ENCODE measurements at regions not wholly inside any gene's neighbourhood (a gene's known extent, or its start where the extent isn't known, plus 50 kb on each side); places are given as distances from the start of the nearest gene placed in this dataset.
"Not testable (repeated sequence)": the region's sequence is repeated elsewhere in the genome, so short reads cannot be mapped to it uniquely, and the experiment has no call there.

DNA sequence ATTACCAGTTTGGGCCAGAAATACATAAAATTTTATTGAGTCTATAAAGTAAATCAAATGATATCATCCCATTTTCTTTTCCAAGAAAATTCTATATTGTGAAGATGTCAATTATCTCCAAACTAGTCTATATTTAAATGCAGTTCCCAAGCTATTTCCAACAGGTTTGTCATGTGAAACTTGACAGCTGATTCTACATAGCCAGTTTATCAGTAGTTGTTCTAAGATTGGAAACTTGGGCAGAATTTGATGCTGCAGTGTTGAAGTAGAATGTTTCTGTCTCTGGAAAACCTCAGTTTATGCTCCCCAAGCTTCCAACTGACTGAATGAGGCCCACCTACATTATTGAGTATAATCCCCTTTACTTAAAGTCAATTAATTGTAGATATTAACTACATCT, 994.1 kb downstream of the PCDH7 start:
- no peak for DNase-seq
- no peak for TF ChIP-seq POLR2A (IDR thresholded peaks at IDR 0.05; ENCODE audit: low read length)
- no peak for TF ChIP-seq GATA1 (IDR thresholded peaks at IDR 0.05; ENCODE audit: low read depth, low read length)

DNA sequence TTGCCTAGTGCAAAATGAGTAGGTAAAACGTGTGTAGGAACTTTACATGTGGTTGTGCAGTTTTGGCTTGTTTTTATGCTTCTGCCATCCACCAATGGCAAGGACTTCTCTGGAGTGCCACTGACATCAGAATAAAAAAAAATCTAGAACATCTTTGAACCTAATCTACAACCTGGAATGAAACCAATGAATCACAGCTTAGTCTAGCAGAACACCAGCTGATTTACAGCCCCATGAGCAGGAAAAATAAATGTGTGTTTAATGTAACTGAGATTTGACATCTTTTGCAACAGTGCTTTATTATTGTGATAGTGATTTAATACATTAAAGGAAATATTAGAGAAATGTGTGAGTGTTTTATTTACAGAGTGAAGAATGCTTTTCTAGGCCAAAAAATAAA, 995.1 kb downstream of the PCDH7 start:
- TF ChIP-seq POLR2A (IDR thresholded peaks at IDR 0.05; ENCODE audit: low read length) (no peak), GATA1 (IDR thresholded peaks at IDR 0.05; ENCODE audit: low read depth, low read length) (no peak)
- DNase-seq = no peak

DNA sequence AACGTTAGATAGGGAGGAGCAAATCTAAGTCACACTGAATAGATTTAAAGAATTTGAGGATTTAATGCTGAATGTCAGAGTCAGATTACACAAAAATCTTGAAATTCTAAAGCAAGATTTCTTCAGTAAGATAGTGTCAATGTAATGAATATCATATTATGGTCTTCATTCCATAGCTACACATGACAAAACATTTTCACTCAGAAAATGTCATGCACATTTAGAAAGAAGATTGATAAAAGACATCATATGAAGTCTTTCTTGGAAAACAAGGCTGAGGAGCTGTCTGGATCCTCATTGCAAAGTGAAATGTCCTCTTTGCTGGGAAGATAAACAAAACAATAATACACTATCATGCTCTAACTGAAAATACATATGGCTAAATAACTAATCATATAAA, 1006.9 kb downstream of the PCDH7 start:
- TF ChIP-seq POLR2A (IDR thresholded peaks at IDR 0.05; ENCODE audit: low read length) = no peak
- TF ChIP-seq GATA1 (IDR thresholded peaks at IDR 0.05; ENCODE audit: low read depth, low read length) = no peak

DNA sequence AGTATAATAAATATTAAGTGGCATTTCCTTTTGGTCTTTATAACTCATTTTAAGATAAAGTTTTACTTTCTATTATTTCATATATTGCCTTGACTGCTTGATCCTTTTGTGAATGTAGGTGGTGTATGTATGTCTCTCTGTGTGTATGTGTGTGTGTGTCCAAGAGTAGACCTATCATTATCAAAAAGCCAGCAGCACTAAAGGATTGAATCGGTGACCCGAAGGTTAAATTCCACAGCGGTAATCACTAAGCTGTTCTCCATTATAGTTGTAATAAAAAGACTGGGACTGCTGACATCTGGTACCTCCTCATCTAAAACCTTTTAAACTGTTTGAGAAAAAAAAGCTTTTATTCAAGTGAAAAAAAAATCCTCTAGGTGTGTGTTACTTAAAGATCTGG, 1014.8 kb downstream of the PCDH7 start:
- no peak for DNase-seq
- no peak for TF ChIP-seq POLR2A (IDR thresholded peaks at IDR 0.05; ENCODE audit: low read length)

More for the DNA sequence above, 1006.9 kb downstream of the PCDH7 start:
- no peak for DNase-seq

DNA sequence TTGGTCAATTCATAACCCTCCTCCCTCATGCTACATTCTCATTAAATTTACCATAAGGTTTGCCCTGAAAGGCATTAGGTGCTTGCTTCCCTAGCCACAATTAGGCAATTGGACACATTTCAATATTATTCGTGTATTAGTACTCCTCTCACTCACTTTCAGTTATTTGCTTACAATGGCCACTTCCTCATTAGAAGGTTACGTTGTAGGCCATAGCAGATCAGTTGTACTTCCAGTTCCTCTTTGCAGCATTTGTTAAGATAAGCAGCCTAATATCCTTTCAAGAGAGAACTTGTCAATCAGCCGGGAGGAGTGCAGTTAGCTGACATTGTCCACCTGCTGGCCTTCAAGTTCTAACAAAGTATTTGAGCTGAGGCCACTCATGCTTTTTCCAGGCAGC, 1017.2 kb downstream of the PCDH7 start:
- DNase-seq = no peak
- TF ChIP-seq POLR2A (IDR thresholded peaks at IDR 0.05; ENCODE audit: low read length) = no peak
- no peak for TF ChIP-seq GATA1 (IDR thresholded peaks at IDR 0.05; ENCODE audit: low read depth, low read length)

DNA sequence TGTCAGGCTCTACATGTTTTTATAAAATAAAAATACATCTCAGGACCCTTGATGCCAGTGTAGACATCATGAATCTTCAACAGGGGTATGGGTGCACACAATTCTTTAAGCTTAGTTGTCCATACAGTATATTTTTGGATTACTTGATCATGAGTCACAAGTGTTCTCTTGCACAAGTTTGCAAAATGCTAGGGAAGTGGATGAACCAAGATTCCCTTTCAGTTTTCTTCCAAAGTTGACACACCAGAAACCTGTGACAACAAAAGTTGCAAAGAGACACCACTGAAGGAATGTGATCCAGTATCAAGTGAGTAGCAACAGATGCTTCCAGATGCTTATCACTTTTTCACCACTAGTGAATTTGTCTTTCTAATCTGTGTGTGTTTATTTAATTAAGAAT, 1021.2 kb downstream of the PCDH7 start:
- TF ChIP-seq POLR2A (IDR thresholded peaks at IDR 0.05; ENCODE audit: low read length) (no peak), GATA1 (IDR thresholded peaks at IDR 0.05; ENCODE audit: low read depth, low read length) (no peak)
- no peak for DNase-seq

DNA sequence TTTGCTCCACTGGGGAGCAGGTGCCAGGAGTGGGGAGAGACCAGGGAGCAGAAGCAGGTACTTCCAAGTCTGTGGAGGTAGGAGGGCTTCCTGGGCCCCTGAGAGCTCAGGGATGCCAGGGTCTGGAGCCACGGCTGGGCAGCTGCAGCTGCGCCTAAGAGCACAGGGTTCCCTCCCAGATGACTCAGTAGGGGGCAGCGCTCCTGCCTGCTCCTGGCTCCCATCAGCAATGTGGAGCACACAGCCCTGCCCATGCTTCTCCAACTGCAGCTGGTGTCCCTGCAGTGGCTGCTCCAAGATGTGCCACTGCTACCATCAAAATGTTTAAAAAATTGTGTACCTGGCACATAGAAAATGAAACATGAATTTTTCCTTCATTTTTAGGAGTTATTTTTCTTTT, 1028.2 kb downstream of the PCDH7 start:
- TF ChIP-seq POLR2A (IDR thresholded peaks at IDR 0.05; ENCODE audit: low read length) = no peak
- TF ChIP-seq GATA1 (IDR thresholded peaks at IDR 0.05; ENCODE audit: low read depth, low read length) = no peak
- no peak for DNase-seq

DNA sequence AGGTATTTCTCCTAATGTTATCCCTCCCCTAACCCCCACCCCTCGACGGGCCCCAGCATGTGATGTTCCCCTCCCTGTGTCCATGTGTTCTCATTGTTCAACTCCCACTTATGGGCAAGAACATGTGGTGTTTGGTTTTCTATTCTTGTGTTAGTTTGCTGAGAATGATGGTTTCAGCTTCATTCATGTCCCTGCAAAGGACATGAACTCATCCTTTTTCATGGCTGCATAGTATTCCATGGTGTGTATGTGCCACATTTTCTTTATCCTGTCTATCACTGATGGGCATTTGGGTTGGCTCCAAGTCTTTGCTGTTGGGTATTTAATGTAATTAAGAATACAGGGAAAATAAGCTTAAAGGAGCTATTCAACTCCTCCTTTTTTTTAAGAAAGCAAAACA, 1030.4 kb downstream of the PCDH7 start:
- not testable (repeated sequence) for DNase-seq

DNA sequence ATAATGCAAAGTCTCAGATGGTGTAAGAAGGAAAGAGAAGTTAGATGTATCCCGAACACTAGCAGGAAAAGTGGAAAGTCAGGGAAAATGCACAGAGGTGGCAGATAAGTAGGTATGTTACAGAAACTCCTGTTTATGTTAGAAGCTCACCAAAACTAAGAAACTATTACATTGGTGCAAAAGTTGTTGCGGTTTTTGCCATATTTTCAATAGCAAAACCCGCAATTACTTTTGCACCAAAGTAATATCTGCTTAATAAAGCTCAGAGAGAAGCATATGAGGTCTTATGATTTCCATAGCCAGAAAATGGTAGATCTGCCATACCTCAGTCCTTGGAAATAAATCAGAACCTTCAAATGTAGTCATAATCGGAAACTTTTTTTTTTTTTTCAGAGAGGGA, 1035.6 kb downstream of the PCDH7 start:
- no peak for TF ChIP-seq GATA1 (IDR thresholded peaks at IDR 0.05; ENCODE audit: low read depth, low read length)
- TF ChIP-seq POLR2A (IDR thresholded peaks at IDR 0.05; ENCODE audit: low read length) = no peak
- DNase-seq = no peak

DNA sequence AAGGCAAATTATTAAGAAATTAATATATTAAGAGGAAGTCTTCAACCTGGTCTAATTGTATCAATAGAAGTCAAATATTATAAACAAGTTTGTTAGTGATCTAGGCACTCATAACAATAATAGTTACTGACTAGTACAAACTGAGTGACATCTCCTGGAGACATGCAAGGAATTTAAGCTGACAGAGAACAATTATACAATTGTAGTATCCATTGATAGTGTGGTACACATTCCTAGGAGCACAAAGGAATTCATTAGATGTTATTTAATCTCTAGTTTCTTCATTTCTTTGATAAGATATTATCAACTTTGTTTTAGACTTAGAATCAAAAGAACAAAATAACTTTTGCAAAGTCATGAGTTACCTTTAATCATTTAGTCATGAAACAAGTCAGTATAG, 1048.6 kb downstream of the PCDH7 start:
- DNase-seq = no peak
- TF ChIP-seq GATA1 (IDR thresholded peaks at IDR 0.05; ENCODE audit: low read depth, low read length) (no peak), POLR2A (IDR thresholded peaks at IDR 0.05; ENCODE audit: low read length) (no peak)

DNA sequence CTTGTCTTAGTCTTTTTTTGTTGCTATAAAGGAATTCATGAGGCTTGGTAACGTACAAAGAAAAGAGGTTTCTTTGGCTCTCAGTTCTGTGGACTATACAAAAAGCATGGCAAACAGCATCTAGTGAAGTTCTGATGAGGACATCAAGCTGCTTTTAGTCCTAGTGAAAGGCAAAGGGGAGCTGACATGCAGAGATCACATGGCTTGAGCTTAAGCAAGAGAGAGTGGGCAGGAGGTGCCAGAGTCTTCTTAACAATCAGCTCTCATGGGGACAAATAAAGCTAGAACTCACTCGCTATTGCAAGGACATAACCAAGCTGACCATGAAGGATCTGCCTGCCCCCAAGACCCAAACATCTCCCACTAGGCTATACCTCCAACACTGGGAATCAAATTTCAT, 1063.1 kb downstream of the PCDH7 start:
- no peak for TF ChIP-seq GATA1 (IDR thresholded peaks at IDR 0.05; ENCODE audit: low read depth, low read length)
- TF ChIP-seq POLR2A (IDR thresholded peaks at IDR 0.05; ENCODE audit: low read length) = no peak
- DNase-seq = no peak

DNA sequence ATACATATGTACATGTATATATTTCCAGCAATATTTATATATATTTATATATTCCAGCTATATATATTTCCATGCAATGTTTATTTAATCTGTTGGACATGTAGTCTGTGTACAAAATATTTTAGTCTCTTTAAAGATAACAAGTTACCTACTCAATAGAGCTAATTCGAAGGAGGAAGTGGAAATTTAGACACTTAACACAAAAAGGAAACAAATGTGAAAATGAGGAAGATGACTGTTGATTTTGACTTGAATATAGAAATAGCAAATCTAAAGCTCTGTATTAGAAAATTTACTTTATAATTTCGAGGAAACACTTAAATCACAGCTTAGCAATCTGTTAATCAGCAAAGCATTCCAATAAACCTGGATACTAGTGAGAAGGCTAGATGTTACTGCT, 1064.4 kb downstream of the PCDH7 start:
- TF ChIP-seq GATA1 (IDR thresholded peaks at IDR 0.05; ENCODE audit: low read depth, low read length) = no peak
- DNase-seq = no peak

DNA sequence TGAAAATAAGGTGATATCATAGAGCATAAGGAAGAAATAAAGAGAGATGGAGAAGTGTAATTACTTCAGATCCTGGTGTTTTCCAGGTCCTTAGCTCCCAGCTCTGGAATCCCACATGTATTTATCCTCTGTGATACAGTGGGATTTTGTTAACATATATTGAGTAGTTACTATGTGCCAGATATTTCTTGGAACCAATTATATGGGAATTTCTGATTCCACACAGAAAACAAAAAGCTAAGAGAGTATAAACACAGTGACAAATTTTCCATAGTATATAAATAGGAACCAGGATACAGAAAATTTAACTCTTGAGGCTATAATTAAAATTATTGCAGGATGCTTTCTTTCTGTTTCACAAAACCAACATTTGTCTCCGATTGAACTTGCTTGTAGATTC, 1067.5 kb downstream of the PCDH7 start:
- no peak for DNase-seq
- TF ChIP-seq GATA1 (IDR thresholded peaks at IDR 0.05; ENCODE audit: low read depth, low read length) = no peak
- no peak for TF ChIP-seq POLR2A (IDR thresholded peaks at IDR 0.05; ENCODE audit: low read length)

DNA sequence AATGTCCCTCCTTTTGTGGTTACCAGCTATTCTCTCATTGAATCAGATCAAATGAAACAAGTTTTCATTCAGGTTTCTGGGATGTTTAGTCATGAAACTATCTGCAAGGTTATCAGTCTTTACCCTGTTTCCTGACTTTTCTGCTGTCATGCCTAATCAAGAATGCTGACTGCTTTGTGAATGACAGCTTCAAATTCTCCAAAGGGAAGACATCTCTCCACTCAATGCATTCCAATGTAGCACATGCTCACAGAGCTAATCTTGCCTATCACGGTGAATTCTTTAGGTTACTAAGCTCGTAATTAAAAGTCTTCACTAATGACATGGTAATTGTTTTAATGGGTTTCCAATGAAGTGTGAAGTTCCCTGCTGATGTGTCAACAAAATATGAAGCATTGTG, 1068.5 kb downstream of the PCDH7 start:
- DNase-seq = no peak
- TF ChIP-seq POLR2A (IDR thresholded peaks at IDR 0.05; ENCODE audit: low read length) (no peak), GATA1 (IDR thresholded peaks at IDR 0.05; ENCODE audit: low read depth, low read length) (no peak)

DNA sequence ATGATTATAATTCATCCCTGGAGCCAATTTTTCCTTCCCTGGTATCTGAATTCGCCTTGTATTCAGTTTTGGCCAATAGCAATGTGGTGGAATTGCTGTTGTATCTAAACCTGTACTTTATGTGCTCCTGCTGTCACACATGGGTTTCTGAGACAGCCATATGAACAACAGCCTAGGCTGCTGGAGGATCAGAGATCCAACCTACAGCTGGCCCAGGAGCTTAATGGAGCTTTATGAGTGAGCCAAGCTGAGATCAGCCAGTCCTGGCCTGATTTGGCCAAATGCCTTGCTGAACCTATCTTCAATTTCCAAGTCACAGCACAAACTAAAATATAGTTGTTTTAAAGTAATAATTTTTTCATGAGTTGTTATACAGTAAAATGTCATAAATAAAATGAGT, 1071.5 kb downstream of the PCDH7 start:
- DNase-seq = no peak
- no peak for TF ChIP-seq POLR2A (IDR thresholded peaks at IDR 0.05; ENCODE audit: low read length)
- TF ChIP-seq GATA1 (IDR thresholded peaks at IDR 0.05; ENCODE audit: low read depth, low read length) = no peak

DNA sequence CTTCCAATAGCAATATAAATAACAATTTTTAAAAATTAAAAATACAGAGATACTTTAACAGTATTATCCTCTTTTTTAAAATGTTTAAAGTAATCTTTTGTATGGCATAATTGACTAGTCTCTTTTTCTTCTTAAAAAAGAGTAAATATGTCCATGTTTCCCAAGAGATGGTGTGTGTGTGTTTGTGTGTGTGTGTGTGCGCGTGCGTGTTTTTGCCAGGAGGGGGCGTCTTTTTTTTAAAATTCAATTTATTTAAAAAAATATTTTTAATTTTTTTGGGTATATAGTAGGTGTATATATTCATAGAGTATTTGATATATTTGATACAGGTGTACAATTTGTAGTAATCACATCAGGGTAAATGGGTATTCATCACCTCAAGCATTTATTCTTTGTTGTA, 1073.7 kb downstream of the PCDH7 start:
- peak; percentile 2 to 12 for DNase-seq

DNA sequence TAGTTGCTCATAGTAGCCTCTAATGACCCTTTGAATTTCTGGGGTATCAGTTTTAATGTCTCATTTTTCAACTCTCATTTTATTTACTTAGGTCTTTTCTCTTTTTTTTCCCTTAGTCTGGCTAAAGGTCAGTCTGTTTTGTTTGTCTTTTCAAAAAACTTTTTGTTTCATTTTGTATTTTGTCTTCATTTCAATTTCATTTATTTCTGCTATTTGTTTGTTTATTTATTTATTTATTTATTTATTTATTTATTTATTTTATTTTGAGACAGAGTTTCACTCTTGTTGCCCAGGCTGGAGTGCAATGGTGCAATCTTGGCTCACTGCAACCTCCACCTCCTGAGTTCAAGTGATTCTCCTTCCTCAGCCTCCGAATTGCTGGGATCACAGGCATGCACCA, 1076.9 kb downstream of the PCDH7 start:
- not testable (repeated sequence) for DNase-seq

More for the DNA sequence above, 1073.7 kb downstream of the PCDH7 start:
- TF ChIP-seq POLR2A (IDR thresholded peaks at IDR 0.05; ENCODE audit: low read length) = no peak
- TF ChIP-seq GATA1 (IDR thresholded peaks at IDR 0.05; ENCODE audit: low read depth, low read length) = no peak
